GM19351 (cell line): ENCODE measurements at regions not wholly inside any gene's neighbourhood (a gene's known extent, or its start where the extent isn't known, plus 50 kb on each side); places are given as distances from the start of the nearest gene placed in this dataset.

Source experiments
- ATAC-seq: cut with Tn5 transposase; IDR thresholded peaks from one replicate; pipeline ENCODE4 v1.9.1; 2021; ENCODE audit warnings: mild to moderate bottlenecking, moderate library complexity; ENCODE audit not compliant: unreplicated experiment

DNA sequence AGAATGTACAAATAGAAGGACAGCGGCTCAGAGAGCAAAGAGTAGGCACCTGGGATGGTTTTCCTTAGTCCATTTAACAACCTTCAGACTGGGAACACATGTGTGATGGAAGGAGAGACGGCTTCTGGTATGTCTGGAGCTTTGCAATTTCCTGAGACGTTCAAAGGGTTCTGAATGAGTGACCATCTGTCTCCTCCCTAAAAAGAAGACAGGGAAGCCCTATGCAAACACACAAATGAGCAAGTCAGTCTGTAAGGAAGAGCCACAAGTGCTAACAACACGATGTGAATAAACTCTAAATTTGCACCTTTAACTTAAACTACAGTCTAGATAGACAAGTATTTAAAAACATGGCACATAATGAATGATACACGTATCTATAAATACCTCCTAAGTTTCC lies 391.0 kb downstream of the ICE1 start:
- no peak for ATAC-seq

DNA sequence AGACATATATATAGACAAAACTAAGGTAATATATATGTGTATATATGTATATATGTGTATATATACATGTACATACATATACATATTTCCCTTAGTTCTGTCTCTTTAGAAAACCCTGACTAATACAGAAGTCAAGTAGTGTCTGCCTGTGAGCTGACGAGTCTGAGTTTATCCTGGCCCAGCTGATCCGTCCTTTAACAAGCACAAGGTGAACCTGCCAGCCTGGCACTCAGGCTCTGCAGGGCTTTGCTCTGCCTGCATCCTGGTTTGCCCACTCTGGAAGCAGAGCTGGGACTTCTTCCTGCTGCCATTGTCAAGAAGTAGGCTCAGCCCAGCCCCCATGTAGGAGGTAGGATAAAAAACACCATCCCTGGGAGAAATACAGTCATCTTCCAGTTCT lies 388.0 kb downstream of the ICE1 start:
- ATAC-seq = no peak

DNA sequence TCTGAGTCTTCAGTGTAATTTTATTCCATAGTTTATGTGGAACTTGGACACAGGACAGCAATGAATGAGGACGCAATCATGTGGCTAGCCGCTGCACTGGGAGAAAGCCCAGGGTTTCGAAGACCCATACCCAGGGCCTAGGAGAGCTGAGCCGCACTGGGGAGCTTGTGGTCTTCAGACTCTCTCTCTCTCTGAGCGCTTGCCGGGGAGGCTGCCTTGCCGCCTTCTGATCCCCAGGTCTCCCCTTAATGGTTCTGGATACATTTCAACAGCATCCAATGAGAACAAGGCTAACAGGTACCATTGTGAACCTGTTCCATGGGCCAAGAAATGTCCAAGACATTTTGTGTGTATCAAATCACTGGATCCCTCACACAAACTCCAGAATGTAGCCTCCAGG lies 383.4 kb downstream of the ICE1 start:
- ATAC-seq = no peak

DNA sequence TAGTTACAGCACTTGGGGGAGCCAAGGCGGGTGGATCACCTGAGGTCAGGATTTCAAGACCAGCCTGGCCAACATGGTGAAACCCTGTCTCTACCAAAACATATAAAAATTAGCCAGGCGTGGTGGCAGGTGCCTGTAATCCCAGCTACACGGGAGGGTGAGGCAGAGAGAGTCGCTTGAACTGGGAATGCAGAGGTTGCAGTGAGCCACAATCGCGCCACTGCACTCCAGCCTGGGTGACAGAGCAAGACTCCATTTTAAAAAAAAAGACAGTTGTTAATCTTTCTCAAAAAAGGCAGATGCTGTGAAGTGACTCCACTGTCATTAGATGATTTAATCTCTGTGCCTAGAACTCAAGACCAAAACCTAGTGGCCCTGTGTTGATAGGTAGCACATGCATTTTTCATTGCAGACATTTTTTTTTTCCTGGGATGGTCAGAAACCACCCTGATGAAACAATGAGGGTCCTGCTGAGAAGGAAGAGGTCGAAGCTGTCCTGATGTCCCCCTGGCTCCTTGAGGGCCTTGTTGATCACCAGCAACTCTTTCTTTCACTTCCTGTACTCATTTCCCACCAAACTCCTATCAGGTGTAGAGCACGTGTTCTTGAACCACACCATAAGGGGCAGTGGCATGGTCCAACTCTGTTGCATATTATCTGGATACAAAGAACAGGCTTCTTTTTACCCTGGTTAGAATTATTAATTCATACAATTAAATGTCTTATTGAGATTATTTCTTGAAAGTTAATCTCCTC lies 382.2 kb downstream of the ICE1 start:
- ATAC-seq = no peak

DNA sequence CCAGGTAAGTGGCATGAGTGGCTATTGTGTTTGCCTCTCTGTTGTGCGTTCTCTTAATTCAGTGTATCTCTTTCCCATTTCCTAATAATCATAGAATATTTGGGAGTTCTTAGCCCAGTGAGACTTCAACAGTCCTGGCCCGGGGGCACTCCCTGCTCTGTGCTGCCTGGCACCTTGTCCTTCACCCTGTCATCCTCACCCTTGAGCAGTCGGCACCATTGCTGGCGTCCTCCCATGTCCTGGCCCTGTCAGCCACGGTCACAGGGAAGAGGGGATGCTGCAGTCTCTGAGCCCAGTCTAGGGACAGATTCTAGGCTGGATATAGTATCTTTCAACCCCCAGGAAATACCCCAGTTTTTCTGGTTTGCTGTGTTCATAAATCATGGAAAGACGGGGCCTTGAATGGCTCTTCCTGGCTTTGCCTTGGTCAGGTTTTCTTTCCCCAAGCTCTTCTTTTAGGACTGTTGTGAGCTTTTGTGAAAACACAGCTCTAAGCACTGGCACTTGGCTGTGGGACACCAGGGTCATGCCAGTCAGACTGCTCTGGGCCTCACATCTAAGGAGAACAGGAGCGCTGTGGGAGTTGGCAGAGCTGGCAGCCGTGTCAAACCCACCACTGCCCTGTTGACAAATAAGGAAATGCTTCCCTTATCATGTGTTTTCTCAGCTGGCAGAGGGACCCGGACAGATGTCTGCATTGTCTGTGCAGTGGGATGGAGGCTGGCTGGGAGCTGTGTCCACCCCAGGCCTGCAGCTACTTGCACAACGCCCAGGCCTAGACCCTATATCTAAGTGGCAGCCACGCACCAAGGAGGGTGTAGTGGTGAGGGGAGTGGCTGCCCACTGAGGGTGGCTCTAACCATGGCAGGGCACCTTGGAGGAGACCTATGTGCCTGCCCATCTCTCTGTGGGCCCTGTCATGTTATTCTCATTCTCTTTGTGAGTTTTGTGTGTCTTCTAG lies 378.6 kb downstream of the ICE1 start:
- no peak for ATAC-seq

DNA sequence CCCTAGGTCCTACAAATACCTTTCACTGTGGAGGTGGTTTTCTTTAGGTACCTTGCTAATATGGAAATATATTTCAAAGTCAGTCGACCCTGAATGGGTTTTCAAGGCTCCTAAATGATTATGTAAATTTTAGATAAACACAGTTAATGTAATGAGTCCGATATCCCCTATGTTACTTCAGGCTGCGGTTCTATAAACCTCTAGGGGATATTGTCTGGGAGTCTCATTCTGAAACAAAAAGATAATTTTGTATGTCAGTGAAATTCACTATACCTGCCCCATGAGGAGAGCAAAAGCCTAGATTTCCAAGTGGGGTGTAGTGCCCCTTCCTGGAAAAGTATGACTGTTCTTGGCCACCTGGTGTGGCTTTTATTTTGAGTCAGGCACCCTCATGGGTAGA lies 377.3 kb downstream of the ICE1 start:
- no peak for ATAC-seq

DNA sequence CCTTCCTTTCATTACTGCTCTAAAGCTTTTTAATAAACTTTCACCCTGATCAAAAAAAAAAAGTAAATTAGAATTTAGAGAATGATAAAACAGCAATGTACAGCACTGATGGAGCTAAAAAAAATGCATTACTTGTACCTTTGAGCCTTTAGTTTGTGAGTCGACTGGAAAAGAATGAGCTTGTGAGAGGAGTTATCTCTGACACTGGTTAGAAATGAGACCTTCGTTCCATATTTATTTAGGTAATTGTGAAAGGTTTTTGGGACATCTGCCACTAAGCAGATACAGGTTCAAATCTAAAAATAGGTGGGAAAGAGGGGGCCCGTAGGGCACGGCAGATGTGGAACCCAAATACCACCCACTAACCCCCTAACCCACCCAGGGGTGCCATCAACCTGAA lies 376.8 kb downstream of the ICE1 start:
- ATAC-seq = no peak

DNA sequence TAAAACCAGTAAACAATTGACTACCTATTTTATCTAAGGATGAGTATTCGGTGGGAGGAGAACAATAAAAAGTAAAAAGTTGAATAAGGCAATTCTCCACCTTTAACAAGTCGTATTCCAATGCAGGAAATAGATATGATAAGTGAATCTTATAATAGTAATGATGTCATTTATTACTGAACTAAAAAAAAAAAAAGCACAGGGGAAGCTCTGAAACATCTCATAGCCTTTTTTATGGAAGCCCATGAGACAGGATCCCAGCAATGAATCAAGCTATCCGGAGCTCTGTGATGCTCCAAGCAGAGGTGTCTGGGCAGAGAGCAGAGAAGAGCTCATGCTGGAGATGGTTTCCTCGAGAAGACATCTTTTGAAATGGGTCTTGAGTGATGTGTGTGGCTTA lies 376.0 kb downstream of the ICE1 start:
- no peak for ATAC-seq

DNA sequence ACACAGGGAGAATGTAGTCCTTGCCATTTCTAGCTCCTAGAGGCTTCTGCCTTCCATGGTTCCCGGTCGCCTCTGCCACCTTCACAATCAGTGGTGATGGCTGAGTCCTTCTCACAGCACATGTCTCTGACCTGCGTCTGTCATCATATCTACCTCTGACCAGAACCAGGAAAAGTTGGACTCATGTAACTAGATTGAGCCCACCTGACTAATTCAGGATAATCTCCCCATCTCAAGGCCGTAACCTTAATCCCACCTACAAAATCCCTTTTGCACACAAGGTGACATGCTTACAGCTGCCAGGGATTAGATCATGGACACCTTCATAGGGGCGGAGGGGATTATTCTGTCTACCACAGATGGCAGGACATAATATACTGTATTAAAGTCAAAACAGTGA lies 375.6 kb downstream of the ICE1 start:
- no peak for ATAC-seq

DNA sequence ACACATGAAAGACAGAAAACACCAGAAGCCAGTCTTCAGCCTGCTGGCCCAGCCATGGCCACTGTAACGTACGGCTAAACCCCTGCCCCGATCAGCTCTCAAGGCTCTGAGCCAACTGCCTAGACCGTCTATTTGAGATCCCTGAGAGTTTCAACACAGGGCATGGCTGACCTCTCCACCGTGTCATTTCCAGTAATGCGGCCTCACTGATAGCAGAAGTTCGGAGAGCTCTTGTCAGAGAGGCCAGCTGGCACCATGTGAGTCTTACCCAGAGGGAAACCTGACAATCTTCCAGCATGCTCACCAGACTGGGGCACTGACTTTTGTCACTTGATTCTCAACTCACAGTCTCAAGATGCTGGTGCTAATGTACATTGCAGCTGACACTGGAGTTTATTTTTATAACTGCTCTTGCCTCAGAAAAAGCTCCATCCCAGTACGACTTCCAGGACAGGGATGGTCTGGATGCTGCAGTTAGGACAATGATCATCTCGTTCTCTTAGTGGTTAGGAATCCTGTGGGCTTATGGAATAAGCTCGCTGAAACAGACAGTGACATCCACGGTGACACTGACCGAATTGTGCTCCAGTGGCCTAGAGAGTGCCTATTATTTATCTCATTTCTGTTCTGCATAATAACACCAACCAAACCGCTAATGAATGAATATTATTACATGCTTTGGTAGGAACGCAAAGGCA lies 372.7 kb downstream of the ICE1 start:
- ATAC-seq = no peak

DNA sequence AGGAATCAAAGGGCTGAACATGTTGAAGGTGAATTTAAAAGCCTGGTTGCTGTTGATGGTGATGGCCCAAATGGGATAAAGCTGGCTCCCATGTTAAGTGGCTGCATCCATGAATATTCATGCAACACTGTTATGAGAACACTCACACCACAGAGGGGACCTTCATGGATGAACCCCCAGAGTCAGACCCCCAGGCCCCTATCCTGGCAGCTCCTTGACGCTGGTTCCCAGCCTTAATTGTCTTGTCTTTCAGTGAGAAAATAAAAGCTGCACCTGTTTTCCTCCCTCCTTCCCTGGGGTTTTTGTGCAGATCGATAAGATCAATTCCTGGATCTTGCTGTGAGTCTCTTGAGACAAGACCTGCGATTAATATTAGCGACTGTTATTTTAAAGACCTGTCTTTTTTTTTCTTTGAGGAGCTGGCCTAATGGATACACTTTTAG lies 371.7 kb downstream of the ICE1 start:
- no peak for ATAC-seq

DNA sequence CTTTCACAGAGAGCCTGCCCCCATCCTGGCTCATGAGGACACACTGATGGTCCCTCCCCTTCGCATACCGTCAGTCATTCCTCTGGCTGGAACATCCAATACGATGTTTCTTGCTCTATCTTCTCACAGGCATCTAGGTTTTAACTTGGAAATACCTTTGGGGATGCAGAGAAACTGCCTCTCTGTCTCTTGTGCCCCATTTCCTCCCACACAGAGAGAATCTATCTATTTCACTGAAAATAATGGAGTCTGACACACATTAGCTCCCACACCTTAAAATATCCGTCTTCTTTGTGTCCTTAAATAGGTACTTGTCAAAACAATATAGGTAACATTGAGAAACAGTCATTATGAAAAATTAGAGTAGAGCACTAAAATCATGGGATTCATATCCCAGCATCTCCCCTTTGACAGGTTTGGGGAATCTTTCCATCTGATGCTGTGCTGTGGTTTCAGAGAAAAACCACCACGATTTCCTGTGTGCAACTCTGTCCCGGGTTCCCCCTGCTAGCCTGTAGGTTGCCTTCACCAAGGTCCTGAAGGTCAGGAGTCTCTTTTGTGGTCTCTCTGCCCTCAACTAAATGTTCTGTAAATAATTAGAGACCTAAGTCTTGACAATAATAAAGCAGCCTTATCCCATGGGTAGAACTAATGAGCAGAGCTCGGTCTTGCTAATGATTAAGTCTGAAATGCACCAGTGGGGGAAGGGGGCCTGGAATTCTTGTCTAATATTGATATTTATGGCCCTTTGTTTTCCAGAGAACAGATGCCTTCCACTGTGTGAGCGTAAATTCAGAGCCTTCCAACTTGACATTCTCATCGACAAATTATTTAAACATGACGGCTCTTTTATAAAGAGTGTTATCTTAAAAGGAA lies 371.0 kb downstream of the ICE1 start:
- ATAC-seq = no peak

DNA sequence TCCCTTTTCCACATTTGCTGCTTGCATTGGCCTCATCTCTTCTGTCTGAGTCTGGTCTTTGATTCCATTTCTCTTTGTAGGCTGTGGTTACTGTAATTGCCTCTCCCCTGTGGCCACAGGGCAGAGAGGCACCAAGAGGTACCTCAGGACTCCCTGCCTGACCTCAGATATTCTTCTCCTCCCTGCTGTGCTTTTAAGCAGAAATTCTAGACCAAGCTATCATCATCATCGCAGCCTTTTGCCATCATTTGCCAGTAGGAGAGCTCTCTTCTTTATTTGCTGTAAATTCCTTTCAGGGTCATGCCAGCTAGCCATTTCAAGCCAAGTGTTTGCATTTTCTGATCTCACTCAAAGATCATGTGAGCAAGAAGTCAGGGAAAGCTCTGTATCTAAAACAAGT lies 369.6 kb downstream of the ICE1 start:
- no peak for ATAC-seq

DNA sequence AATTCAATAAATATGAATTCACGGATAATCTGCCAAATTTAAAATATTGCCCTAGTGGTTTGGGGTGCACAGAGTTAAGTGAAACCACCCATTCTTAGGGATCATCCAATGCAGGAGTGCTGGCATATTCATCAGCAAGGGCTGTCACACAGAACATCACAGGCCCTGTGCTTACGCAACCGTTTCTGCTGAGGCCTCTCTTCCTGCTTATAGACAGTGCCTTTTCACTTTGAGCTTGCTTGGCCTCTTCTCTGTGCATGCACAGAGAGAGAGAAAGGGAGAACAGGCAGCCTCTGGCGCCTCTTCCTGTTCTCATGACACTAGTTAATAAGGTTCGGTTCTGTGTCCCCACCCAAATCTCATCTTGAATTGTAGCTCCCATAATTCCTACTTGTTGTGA lies 366.3 kb downstream of the ICE1 start:
- ATAC-seq = no peak

DNA sequence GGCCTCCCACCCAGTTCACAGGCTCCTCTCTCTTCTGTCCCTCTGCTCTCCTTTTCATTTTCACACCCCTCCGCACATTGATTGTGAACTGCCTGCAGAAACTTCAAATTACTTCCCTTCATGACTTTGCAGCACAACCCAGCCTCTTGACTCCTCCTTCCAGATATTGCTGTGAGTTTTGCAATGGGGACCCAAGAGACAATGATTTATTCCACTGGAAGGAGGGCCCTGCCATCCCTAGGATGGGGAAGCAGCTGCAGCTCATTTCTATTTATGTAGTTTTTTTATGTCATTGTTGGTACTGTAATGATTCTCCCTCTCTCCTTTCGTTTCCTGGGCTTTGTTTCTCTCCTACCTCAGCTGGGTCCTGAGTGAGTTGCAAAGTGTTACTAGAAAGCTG lies 364.9 kb downstream of the ICE1 start:
- ATAC-seq = no peak

DNA sequence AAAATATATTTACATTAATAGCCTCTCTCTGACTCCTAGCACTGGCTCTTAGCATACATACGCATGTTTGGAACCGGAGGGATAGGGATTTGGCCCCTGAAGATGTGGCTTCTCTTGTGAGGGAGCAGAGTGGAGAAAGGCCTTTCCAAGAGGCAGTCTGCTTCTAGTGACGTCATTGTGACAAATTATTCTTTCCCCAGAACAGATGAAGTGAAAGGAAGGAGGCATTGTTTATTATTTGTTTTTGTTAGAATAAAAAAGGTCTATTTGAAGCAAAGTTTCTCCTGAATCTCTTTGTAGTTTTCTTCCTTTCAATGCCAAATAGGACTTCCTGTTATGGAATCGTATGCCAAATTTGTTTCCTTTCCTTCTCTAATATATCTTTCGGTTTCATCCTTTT lies 361.6 kb downstream of the ICE1 start:
- ATAC-seq = no peak

DNA sequence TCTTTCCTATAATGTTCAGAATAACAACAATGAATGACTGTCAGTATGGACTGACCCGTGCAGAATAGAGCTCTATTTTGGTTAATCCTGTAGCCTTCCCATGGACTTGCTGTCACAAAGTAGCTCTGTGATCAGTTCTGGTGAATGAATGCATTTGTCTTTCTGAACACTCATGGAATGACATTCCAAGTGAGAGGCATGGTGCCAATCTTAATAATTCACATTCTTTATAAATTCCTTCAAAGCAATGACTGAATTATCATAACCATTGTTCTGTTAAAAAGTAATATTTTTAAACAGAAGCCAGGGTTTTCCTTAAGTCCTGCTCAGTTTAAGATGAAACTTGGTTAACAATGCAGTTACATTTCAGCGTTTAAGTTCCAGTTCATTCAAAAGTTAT lies 360.5 kb downstream of the ICE1 start:
- no peak for ATAC-seq

DNA sequence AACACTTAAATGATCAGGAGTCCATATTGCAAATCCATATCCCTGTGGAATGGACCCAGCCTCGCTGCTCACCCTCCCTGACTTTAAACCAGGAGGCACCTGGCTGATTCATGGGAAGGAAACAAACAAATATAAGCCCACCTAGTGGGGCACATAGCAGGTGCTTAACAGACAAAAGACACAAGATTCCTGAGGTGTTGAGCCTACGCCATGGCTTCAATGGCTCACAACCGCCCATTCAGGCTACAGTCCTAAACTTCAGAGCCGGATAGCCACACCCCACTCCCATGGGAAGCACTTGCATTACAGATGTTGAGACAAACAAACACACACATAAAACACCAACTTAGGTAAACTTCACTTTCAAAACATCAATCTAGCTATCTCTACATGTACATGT lies 359.9 kb downstream of the ICE1 start:
- no peak for ATAC-seq

DNA sequence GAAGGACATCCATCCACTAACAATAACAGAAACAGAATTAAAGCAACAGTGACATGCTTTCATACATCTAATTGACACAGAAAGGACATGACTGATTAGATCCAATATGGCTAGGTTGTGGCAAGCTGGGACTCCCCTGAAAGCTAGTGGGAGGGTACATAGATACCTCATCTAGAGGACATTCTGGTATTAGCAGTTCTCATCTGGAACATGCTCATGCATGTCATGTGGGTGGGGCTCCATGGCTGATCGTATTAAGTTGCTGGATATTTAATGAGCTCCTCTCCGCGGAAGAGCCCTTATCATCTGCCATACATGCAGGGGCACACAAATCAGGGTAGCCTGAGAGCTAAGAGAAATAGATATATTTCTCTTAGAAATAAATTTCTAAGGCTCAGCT lies 358.9 kb downstream of the ICE1 start:
- ATAC-seq = no peak

DNA sequence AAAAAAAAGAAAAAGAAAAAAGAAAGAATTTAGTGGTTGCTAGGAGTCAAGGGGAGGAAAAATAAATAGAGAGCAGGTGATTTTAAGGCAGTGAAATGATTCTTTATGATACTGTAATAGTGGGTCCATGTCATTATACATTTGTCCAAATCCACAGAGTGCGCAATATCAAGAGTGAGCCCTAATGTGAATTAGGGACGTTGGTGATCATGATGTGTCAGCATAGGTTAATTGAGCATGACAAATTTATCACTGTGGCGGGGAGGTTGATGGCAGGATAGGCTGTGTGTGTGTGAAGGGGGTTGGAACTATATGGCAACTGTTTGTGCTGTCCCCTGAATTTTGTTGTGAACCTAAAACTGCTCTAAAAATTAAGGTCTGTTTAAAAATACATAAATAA lies 357.8 kb downstream of the ICE1 start:
- ATAC-seq = no peak

DNA sequence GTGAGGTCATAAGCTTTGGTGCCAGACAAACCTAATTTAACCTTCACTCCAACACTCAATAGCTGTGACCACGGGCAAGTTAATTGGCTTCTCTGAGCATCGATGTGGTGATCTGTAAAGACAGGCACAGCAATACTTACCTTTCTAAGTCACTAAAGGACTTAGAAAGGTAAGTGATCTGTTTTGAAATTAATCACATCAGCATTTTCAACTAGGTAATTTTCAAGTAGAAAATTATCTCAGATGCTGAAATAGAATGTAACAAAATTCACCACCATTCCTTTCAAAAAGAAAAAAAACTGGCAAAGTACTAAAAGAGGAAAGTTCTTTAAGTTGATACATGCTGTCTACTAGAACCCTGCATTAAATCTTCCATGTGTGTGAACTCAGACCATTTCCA lies 354.5 kb downstream of the ICE1 start:
- no peak for ATAC-seq
